MCF 10A (cell line): ENCODE measurements at regions not wholly inside any gene's neighbourhood (a gene's known extent, or its start where the extent isn't known, plus 50 kb on each side); places are given as distances from the start of the nearest gene placed in this dataset.

ENCODE experiments used
- BruUV-seq: library from RNA; stranded (reverse); fragments of 400-500 nt; replicated peaks from 2 replicates; lab custom pipeline; 2021; lab: Mats Ljungman, UMichigan
- CTCF ChIA-PET: fragments of 300-600 bp; sonication (Branson Sonifier 250); formaldehyde crosslinking; extraction: SDS; loops from one replicate; lab custom pipeline; 2021; ENCODE audit warnings: antibody characterized with exemption, inconsistent platforms; lab: Yijun Ruan, JAX
- POLR2A ChIA-PET: fragments of 300-600, 350-650 bp; sonication (Branson Sonifier 250); formaldehyde crosslinking; extraction: SDS; loops from one replicate; lab custom pipeline; 2020; ENCODE audit warnings: antibody characterized with exemption, inconsistent platforms; lab: Yijun Ruan, JAX
- DNase-seq: peaks from one replicate; pipeline ENCODE4 v3.0.0-alpha.2; 2018; ENCODE audit not compliant: unreplicated experiment
- H3K27ac Mint-ChIP-seq: one replicate; pipeline ENCODE4 v1.8.0; 2022; ENCODE audit warnings: mild to moderate bottlenecking, low read depth, mixed read lengths; ENCODE audit not compliant: unreplicated experiment
- H3K27me3 Mint-ChIP-seq: one replicate; pipeline ENCODE4 v1.8.0; 2022; ENCODE audit warnings: mixed read lengths; ENCODE audit not compliant: insufficient read depth, unreplicated experiment
- H3K36me3 Mint-ChIP-seq: one replicate; pipeline ENCODE4 v1.8.0; 2022; ENCODE audit warnings: mild to moderate bottlenecking, moderate library complexity, mixed read lengths; ENCODE audit not compliant: insufficient read depth, unreplicated experiment
- H3K4me1 Mint-ChIP-seq: one replicate; pipeline ENCODE4 v1.8.0; 2022; ENCODE audit warnings: mixed read lengths; ENCODE audit not compliant: insufficient read depth, unreplicated experiment
- H3K4me3 Mint-ChIP-seq: one replicate; pipeline ENCODE4 v1.8.0; 2022; ENCODE audit warnings: mild to moderate bottlenecking, moderate library complexity, mixed read lengths; ENCODE audit not compliant: unreplicated experiment
- H3K9me3 Mint-ChIP-seq: one replicate; pipeline ENCODE4 v1.8.0; 2022; ENCODE audit warnings: mixed read lengths; ENCODE audit not compliant: unreplicated experiment
- intact Hi-C: fragments of 100-400 bp; cut with micrococcal nuclease; formaldehyde crosslinking; loops from 2 replicates; pipeline ENCODE4 v1.14.1; 2022
- TF ChIP-seq, protein P1 (sequence below): fragments of 200-600 bp; IDR thresholded peaks from one replicate; pipeline ENCODE4 v1.8.0; 2022; ENCODE audit warnings: antibody characterized with exemption, mild to moderate bottlenecking; ENCODE audit not compliant: unreplicated experiment

DNA sequence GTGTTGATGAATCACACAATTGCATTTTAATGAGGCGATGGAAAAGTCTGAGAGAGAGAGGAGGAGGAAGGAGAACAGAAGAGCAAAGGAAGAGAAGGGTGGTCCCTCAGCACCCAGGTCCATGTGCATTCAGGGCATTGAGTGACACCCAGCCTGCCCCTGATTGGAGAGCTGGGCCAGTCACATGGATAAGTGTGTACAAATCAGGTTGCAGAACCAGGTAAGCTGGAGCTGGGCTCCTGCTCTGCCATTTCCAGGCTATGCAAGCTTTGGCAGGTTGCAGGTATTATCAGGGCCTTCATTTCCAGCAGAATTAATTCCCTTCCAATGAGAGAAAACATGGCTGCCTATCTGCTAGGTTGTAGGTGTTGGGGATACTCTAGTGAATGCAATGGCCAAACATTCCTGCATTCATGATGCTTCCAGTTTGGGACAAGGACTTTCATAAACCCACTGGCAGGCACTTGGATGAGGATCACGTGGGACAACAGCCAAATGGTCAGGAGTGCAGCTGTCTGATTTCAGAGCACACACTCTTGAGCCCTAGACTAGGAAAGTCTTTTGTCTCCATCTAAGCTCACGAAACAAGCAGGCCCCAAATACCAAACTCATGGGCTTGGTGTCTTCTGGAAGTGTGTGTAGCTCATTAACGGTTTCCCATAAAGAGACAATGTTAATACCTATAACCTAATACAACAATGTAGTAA lies 577.9 kb upstream of the CDH5 start:
- BruUV-seq = no TSS peak
- TF ChIP-seq, protein P1, sequence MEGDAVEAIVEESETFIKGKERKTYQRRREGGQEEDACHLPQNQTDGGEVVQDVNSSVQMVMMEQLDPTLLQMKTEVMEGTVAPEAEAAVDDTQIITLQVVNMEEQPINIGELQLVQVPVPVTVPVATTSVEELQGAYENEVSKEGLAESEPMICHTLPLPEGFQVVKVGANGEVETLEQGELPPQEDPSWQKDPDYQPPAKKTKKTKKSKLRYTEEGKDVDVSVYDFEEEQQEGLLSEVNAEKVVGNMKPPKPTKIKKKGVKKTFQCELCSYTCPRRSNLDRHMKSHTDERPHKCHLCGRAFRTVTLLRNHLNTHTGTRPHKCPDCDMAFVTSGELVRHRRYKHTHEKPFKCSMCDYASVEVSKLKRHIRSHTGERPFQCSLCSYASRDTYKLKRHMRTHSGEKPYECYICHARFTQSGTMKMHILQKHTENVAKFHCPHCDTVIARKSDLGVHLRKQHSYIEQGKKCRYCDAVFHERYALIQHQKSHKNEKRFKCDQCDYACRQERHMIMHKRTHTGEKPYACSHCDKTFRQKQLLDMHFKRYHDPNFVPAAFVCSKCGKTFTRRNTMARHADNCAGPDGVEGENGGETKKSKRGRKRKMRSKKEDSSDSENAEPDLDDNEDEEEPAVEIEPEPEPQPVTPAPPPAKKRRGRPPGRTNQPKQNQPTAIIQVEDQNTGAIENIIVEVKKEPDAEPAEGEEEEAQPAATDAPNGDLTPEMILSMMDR = no peak
- intact Hi-C loops = no loop called here
- DNase-seq = no peak
- Mint-ChIP-seq H3K27ac (no peak overlapping the region), H3K9me3 (peaks cover 38% of the 10 kb centered on the region), H3K4me1 (no peaks in the 10 kb centered on the region), H3K27me3 (no peaks in the 10 kb centered on the region), H3K36me3 (no peaks in the 10 kb centered on the region), H3K4me3 (no peak overlapping the region)
- POLR2A ChIA-PET = no interaction called here
- CTCF ChIA-PET = interaction anchor here (0.7 to 1.0 kb wide), 2 partner anchors 108 to 555 kb away, joined by 3 to 4 read pairs; no protein-coding TSS in a partner anchor

DNA sequence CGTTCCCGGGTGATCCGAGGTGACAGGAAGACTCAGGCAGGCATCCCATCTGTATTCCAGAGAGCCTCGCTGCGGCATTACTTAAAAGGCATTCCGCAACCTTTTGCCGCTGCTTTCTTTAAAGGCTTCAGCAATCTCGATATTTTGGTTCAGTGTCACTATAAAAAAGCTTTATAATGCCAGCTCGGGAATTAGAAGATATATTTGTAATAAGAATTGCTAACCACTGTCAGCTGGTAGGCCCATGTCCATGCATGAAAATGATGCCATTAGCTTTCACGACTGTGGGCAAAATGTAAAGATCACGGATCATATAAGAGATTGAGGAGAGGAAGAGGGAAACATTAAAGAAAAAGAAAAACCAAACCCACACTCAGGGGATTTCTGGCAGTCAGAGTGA lies 578.6 kb upstream of the CDH5 start:
- CTCF ChIA-PET = interaction anchor here (1.0 kb wide), 1 partner anchor 109 kb away, joined by 4 read pairs; no protein-coding TSS in a partner anchor
- Mint-ChIP-seq H3K27me3 (no peaks in the 10 kb centered on the region), H3K36me3 (no peaks in the 10 kb centered on the region), H3K9me3 (peaks cover 38% of the 10 kb centered on the region), H3K4me3 (no peak overlapping the region), H3K4me1 (no peaks in the 10 kb centered on the region), H3K27ac (no peak overlapping the region)
- intact Hi-C loops = no loop called here
- TF ChIP-seq, protein P1 = no peak
- no peak for DNase-seq
- POLR2A ChIA-PET = no interaction called here
- no TSS peak for BruUV-seq

DNA sequence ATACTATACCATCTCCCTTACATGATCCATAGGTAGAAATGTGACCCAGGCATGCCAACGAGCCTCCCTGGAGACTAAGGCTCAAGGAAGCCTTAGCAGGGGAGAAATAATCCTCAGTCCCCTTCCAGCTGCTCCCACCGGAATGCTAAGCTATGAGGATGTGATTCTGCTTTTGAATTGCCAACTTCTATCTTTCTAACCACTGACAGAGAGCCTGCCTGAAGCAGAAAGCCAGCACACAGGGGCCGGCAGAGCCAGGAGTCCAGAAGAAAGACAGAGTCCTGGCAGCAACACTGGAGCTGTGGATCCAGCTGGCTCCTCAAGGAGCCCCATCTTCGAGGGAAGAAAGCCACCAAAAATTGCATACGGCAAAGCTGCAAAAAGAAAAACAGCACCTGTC lies 579.6 kb upstream of the CDH5 start:
- Mint-ChIP-seq H3K27me3 (no peaks in the 10 kb centered on the region), H3K4me1 (no peaks in the 10 kb centered on the region), H3K4me3 (no peak overlapping the region), H3K27ac (no peak overlapping the region), H3K36me3 (no peaks in the 10 kb centered on the region), H3K9me3 (peaks cover 29% of the 10 kb centered on the region)
- CTCF ChIA-PET = no interaction called here
- TF ChIP-seq, protein P1 = no peak
- intact Hi-C loops = no loop called here
- BruUV-seq = no TSS peak
- POLR2A ChIA-PET = no interaction called here
- DNase-seq = no peak

DNA sequence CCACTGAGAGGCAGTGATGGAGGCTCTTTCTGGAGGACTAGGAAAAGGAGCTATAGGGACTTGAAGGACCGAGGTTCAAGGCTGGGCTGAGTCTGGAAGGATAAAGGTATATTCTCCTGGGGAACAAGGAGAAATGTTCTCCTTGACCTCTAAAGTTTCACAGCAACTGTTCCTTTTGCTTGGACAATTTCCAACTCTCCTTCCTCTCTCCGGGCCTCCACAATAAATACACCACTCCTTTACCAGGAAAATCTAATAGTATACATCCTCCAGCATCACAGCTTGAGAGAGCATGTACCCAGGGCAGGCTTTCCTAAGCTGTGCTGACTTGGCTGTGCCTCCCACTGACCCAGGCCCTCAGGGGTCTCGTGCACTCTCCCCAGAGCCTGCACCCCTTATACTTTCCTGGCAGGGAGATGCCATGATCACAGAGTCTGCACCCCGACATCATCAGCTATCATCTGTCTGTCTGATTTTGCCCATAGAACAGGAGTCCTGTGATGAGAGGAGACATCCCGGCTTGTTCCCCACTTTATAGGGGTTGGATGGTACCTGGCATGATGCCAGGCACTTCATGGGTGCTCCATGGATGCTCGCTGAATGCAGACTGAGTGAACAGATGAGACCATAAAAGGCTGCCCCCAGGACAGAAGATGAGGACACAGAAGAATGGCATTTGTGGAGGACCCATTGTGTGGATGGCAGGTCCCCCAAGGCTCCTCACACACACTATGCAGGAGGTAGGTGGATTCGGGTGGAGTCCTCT lies 582.6 kb upstream of the CDH5 start:
- TF ChIP-seq, protein P1 = no peak
- Mint-ChIP-seq H3K27me3 (no peaks in the 10 kb centered on the region), H3K4me3 (no peak overlapping the region), H3K9me3 (peaks cover 33% of the 10 kb centered on the region), H3K4me1 (no peaks in the 10 kb centered on the region), H3K27ac (no peak overlapping the region), H3K36me3 (no peaks in the 10 kb centered on the region)
- POLR2A ChIA-PET = interaction anchor here (0.7 kb wide), 1 partner anchor 31 kb away, joined by 3 read pairs; no protein-coding TSS in a partner anchor
- DNase-seq = no peak
- intact Hi-C loops = no loop called here
- no TSS peak for BruUV-seq
- CTCF ChIA-PET = interaction anchor here (0.6 to 1.4 kb wide), 4 partner anchors 14 to 98 kb away, joined by 3 to 4 read pairs (median 4); no protein-coding TSS in a partner anchor
